KBM-7 (cell line): ENCODE measurements at regions not wholly inside any gene's neighbourhood (a gene's known extent, or its start where the extent isn't known, plus 50 kb on each side); places are given as distances from the start of the nearest gene placed in this dataset.

Experiments used
- DNase-seq: peaks from one replicate; pipeline ENCODE4 v3.0.0-alpha.2; 2015
- in situ Hi-C: fragments of 300-500 bp; cut with MboI; formaldehyde crosslinking; loops from 2 replicates; pipeline ENCODE4 v1.14.3; 2020; ENCODE audit warnings: low sequenced_read_pairs, low pct_unique_long_range_greater_than_20kb, mixed read lengths

GRCh38 chr15:25268166-25268565 is 170.7 kb downstream of the UBE3A start:
- peak; percentile 2 for DNase-seq
- in situ Hi-C loops, result no loop called here
